H9 (cell line): ENCODE measurements at regions not wholly inside any gene's neighbourhood (a gene's known extent, or its start where the extent isn't known, plus 50 kb on each side); places are given as distances from the start of the nearest gene placed in this dataset.

ENCODE experiments used
- DNase-seq: peaks from one replicate; pipeline ENCODE4 v3.0.0-alpha.2; 2017
- H2AFZ ChIP-seq: one replicate; pipeline ENCODE4 v1.6.1; 2013; ENCODE audit warnings: mild to moderate bottlenecking, low read length, control low read depth, moderate library complexity
- H2AK5ac ChIP-seq: 2 replicates; pipeline ENCODE4 v1.6.1; 2013; ENCODE audit warnings: low read length, control low read depth, mixed read lengths; ENCODE audit not compliant: insufficient read length
- H2BK120ac ChIP-seq: one replicate; pipeline ENCODE4 v1.6.1; 2013; ENCODE audit warnings: low read depth, mild to moderate bottlenecking, low read length, control low read depth, inconsistent platforms; ENCODE audit not compliant: poor library complexity, severe bottlenecking
- H2BK12ac ChIP-seq: 2 replicates; pipeline ENCODE4 v1.6.1; 2013; ENCODE audit warnings: low read length, control low read depth, mixed read lengths, low read depth; ENCODE audit not compliant: insufficient read length
- H2BK15ac ChIP-seq: 2 replicates; pipeline ENCODE4 v1.6.1; 2013; ENCODE audit warnings: low read depth, low read length, control low read depth
- H2BK20ac ChIP-seq: one replicate; pipeline ENCODE4 v1.6.1; 2013; ENCODE audit warnings: low read depth, mild to moderate bottlenecking, low read length, control low read depth, inconsistent platforms; ENCODE audit not compliant: poor library complexity, severe bottlenecking
- H2BK5ac ChIP-seq: 2 replicates; pipeline ENCODE4 v1.6.1; 2013; ENCODE audit warnings: low read length, control low read depth, mixed read lengths; ENCODE audit not compliant: insufficient read length
- H3K14ac ChIP-seq: 2 replicates; pipeline ENCODE4 v1.6.1; 2013; ENCODE audit warnings: low read length, control low read depth; ENCODE audit not compliant: insufficient read depth
- H3K18ac ChIP-seq: 2 replicates; pipeline ENCODE4 v1.6.1; 2013; ENCODE audit warnings: low read depth, mild to moderate bottlenecking, mixed read lengths, low read length, control low read depth; ENCODE audit not compliant: insufficient read length
- H3K23ac ChIP-seq: 2 replicates; pipeline ENCODE4 v1.6.1; 2013; ENCODE audit warnings: low read length, control low read depth, mixed read lengths, low read depth; ENCODE audit not compliant: insufficient read length
- H3K23me2 ChIP-seq: 2 replicates; pipeline ENCODE4 v1.6.1; 2013; ENCODE audit warnings: low read depth, mild to moderate bottlenecking, mixed read lengths, low read length, control low read depth; ENCODE audit not compliant: insufficient read length, poor library complexity, severe bottlenecking
- H3K27ac ChIP-seq: 2 replicates; pipeline ENCODE4 v1.5.1; 2013; ENCODE audit warnings: low read length, control low read depth, mixed read lengths, low read depth; ENCODE audit not compliant: insufficient read length
- H3K27me3 ChIP-seq: 2 replicates; pipeline ENCODE4 v1.6.1; 2013; ENCODE audit warnings: low read length, control low read depth, inconsistent platforms; ENCODE audit not compliant: insufficient read depth
- H3K4ac ChIP-seq: 2 replicates; pipeline ENCODE4 v1.6.1; 2013; ENCODE audit warnings: low read depth, mild to moderate bottlenecking, control low read depth, inconsistent platforms, low read length, moderate library complexity
- H3K4me1 ChIP-seq: 2 replicates; pipeline ENCODE4 v1.6.1; 2013; ENCODE audit warnings: low read length, control low read depth, inconsistent platforms; ENCODE audit not compliant: insufficient read depth
- H3K4me2 ChIP-seq: 2 replicates; pipeline ENCODE4 v1.6.1; 2013; ENCODE audit warnings: low read length, control low read depth, mixed read lengths; ENCODE audit not compliant: insufficient read length, insufficient read depth
- H3K56ac ChIP-seq: 2 replicates; pipeline ENCODE4 v1.6.1; 2013; ENCODE audit warnings: low read depth, mild to moderate bottlenecking, mixed read lengths, low read length, control low read depth; ENCODE audit not compliant: insufficient read length
- H3K79me1 ChIP-seq: 2 replicates; pipeline ENCODE4 v1.6.1; 2013; ENCODE audit warnings: low read depth, mild to moderate bottlenecking, moderate library complexity, low read length, control low read depth, inconsistent platforms; ENCODE audit not compliant: insufficient read depth, poor library complexity, severe bottlenecking
- H3K79me2 ChIP-seq: 2 replicates; pipeline ENCODE4 v1.6.1; 2013; ENCODE audit warnings: low read length, control low read depth, inconsistent platforms; ENCODE audit not compliant: insufficient read depth
- H3K9ac ChIP-seq: 2 replicates; pipeline ENCODE4 v1.6.1; 2013; ENCODE audit warnings: low read length, control low read depth, mixed read lengths; ENCODE audit not compliant: insufficient read length; ENCODE audit errors: extremely low read depth
- H3K9me3 ChIP-seq: one replicate; pipeline ENCODE4 v1.6.1; 2013; ENCODE audit warnings: low read depth, low read length, inconsistent platforms; ENCODE audit not compliant: control insufficient read depth
- H3T11ph ChIP-seq: one replicate; pipeline ENCODE4 v1.6.1; 2013; ENCODE audit warnings: mild to moderate bottlenecking, low read length, control low read depth, inconsistent platforms
- H4K20me1 ChIP-seq: one replicate; pipeline ENCODE4 v1.6.1; 2013; ENCODE audit not compliant: control insufficient read depth, insufficient read length, insufficient read depth
- H4K5ac ChIP-seq: 2 replicates; pipeline ENCODE4 v1.6.1; 2013; ENCODE audit warnings: low read depth, mild to moderate bottlenecking, mixed read lengths, low read length, control low read depth; ENCODE audit not compliant: insufficient read length
- H4K8ac ChIP-seq: replicated peaks from 2 replicates; pipeline ENCODE4 v1.6.1; 2013; ENCODE audit warnings: low read length, control low read depth, mixed read lengths, low read depth; ENCODE audit not compliant: insufficient read length
- H4K91ac ChIP-seq: 2 replicates; pipeline ENCODE4 v1.6.1; 2013; ENCODE audit warnings: low read depth, mild to moderate bottlenecking, moderate library complexity, mixed read lengths, low read length, control low read depth; ENCODE audit not compliant: insufficient read length
- H3K27ac Mint-ChIP-seq, 3 experiments: 2 replicates in 2 of 3; 3 replicates in 1 of 3; pipeline ENCODE4 v1.8.0; 2020 to 2021; ENCODE audit warnings: mixed read lengths in 3 of 3, mild to moderate bottlenecking in 1 of 3, moderate library complexity in 1 of 3
- H3K27me3 Mint-ChIP-seq: 2 replicates; pipeline ENCODE4 v1.8.0; 2021; ENCODE audit warnings: low read depth, mild to moderate bottlenecking, moderate library complexity, mixed read lengths
- H3K36me3 Mint-ChIP-seq, 3 experiments: 2 replicates in 2 of 3; 3 replicates in 1 of 3; pipeline ENCODE4 v1.8.0; 2020 to 2021; ENCODE audit warnings: low read depth in 3 of 3, mixed read lengths in 3 of 3; ENCODE audit not compliant: insufficient read depth in 1 of 3
- H3K4me1 Mint-ChIP-seq, 2 experiments: 2 replicates each; pipeline ENCODE4 v1.8.0; 2020; ENCODE audit warnings: mixed read lengths in 2 of 2
- H3K4me3 Mint-ChIP-seq, 2 experiments: 2 replicates in 1 of 2; 3 replicates in 1 of 2; pipeline ENCODE4 v1.8.0; 2020 to 2021; ENCODE audit warnings: mild to moderate bottlenecking in 2 of 2, mixed read lengths in 2 of 2, moderate library complexity in 1 of 2
- H3K9me3 Mint-ChIP-seq, 2 experiments: 2 replicates in 1 of 2; 3 replicates in 1 of 2; pipeline ENCODE4 v1.8.0; 2020; ENCODE audit warnings: mild to moderate bottlenecking in 2 of 2, mixed read lengths in 2 of 2, moderate library complexity in 1 of 2
- WGBS: extraction: QIAGEN DNeasy Blood & Tissue Kit; methylation state at CpG from one replicate; pipeline ENCODE4 v1.1.7; 2013; ENCODE audit warnings: missing lambda C conversion rate, low lambda C conversion rate, mixed read lengths; ENCODE audit not compliant: insufficient read length; ENCODE audit errors: extremely low coverage; 5-methylcytosine and 5-hydroxymethylcytosine counted together
- TF ChIP-seq, protein P1 (sequence below): fragments of 200-600 bp; sonication (generic); conservative IDR thresholded peaks from 3 replicates; pipeline ENCODE4 v1.8.0; 2021; ENCODE audit warnings: antibody characterized with exemption, mild to moderate bottlenecking

- Histone ChIP-seq H3K23me2 (no peaks in the 10 kb centered on the region), H3K4ac (no peak overlapping the region), H3T11ph (no peak overlapping the region), H4K91ac (no peak overlapping the region), H3K4me2 (no peak overlapping the region), H2BK12ac (no peak overlapping the region), H3K9me3 (no peaks in the 10 kb centered on the region), H3K56ac (no peak overlapping the region), H3K23ac (no peak overlapping the region), H2BK5ac (no peak overlapping the region), H2BK15ac (no peak overlapping the region), H4K8ac (no peak overlapping the region), H2AFZ (no peak overlapping the region), H2BK120ac (no peak overlapping the region), H3K14ac (no peak overlapping the region), H3K79me1 (no peaks in the 10 kb centered on the region), H3K9ac (no peak overlapping the region), H2BK20ac (no peak overlapping the region), H3K79me2 (no peaks in the 10 kb centered on the region), H4K5ac (no peak overlapping the region), H2AK5ac (no peak overlapping the region), H3K27ac (no peak overlapping the region), H3K27me3 (no peaks in the 10 kb centered on the region), H3K4me1 (no peaks in the 10 kb centered on the region), H3K18ac (no peak overlapping the region), H4K20me1 (no peaks in the 10 kb centered on the region)
- H3K27ac Mint-ChIP-seq = no peak overlapping the region
- peaks cover 3% of the 10 kb centered on the region for H3K27me3 Mint-ChIP-seq
- H3K9me3 Mint-ChIP-seq = peaks cover 37 to 38% of the 10 kb centered on the region in 2 experiments
- no peak for DNase-seq
- H3K36me3 Mint-ChIP-seq = peaks cover 21 to 29% (median 27%) of the 10 kb centered on the region in 3 experiments
- peaks cover 3 to 4% of the 10 kb centered on the region in 2 experiments; a peak in 3 of 4 replicates for H3K4me1 Mint-ChIP-seq
- no CpG with 5 or more reads among the region's 1 CpG for WGBS
- no peak overlapping the region for H3K4me3 Mint-ChIP-seq
- TF ChIP-seq, protein P1, sequence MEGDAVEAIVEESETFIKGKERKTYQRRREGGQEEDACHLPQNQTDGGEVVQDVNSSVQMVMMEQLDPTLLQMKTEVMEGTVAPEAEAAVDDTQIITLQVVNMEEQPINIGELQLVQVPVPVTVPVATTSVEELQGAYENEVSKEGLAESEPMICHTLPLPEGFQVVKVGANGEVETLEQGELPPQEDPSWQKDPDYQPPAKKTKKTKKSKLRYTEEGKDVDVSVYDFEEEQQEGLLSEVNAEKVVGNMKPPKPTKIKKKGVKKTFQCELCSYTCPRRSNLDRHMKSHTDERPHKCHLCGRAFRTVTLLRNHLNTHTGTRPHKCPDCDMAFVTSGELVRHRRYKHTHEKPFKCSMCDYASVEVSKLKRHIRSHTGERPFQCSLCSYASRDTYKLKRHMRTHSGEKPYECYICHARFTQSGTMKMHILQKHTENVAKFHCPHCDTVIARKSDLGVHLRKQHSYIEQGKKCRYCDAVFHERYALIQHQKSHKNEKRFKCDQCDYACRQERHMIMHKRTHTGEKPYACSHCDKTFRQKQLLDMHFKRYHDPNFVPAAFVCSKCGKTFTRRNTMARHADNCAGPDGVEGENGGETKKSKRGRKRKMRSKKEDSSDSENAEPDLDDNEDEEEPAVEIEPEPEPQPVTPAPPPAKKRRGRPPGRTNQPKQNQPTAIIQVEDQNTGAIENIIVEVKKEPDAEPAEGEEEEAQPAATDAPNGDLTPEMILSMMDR = no peak
These were observed 137.3 kb downstream of the CPEB2 start for GRCh38 chr4:15139599-15139998.
